H1 (cell line): ENCODE measurements at regions not wholly inside any gene's neighbourhood (a gene's known extent, or its start where the extent isn't known, plus 50 kb on each side); places are given as distances from the start of the nearest gene placed in this dataset.

Experiments
- CREB1 ChIP-seq: IDR thresholded peaks from 2 replicates; pipeline ENCODE4 v1.6.1; 2012; ENCODE audit warnings: inconsistent platforms
- CTCF ChIP-seq, 3 experiments: IDR thresholded peaks; 1 replicate in 2 of 3; 2 replicates in 1 of 3; pipeline versions ENCODE4 v1.5.1 to v1.6.1; 2011; ENCODE audit warnings: low read length in 3 of 3, mild to moderate bottlenecking in 3 of 3, inconsistent platforms in 2 of 3, low read depth in 1 of 3, moderate library complexity in 1 of 3; ENCODE audit not compliant: insufficient read depth in 1 of 3; ENCODE audit errors: control extremely low read depth in 1 of 3
- EP300 ChIP-seq, 2 experiments: IDR thresholded peaks; 1 replicate in 1 of 2; 2 replicates in 1 of 2; pipeline ENCODE4 v1.6.1; 2011 to 2012; ENCODE audit warnings: low read depth in 2 of 2, low read length in 2 of 2, mild to moderate bottlenecking in 2 of 2, borderline replicate concordance in 1 of 2, inconsistent platforms in 1 of 2, moderate library complexity in 1 of 2
- EZH2 ChIP-seq: fragments of 200-600 bp; sonication (generic); IDR thresholded peaks from 2 replicates; pipeline ENCODE4 v1.7.1; 2012; ENCODE audit warnings: low read depth, mild to moderate bottlenecking, moderate library complexity, low read length, inconsistent platforms; ENCODE audit not compliant: severe bottlenecking
- GTF2F1 ChIP-seq: IDR thresholded peaks from 2 replicates; pipeline ENCODE4 v1.6.1; 2012; ENCODE audit warnings: low read depth, low read length, improper control_type of control experiment, borderline replicate concordance
- HDAC2 ChIP-seq, 2 experiments: fragments of 300-600 bp in 1 of 2; sonication (generic) in 1 of 2; IDR thresholded peaks; 2 replicates each; pipeline ENCODE4 v1.6.1; 2011 to 2012; ENCODE audit warnings: low read depth in 2 of 2, low read length in 2 of 2, mild to moderate bottlenecking in 2 of 2, moderate library complexity in 2 of 2, borderline replicate concordance in 1 of 2, inconsistent platforms in 1 of 2
- KDM1A ChIP-seq: fragments of 200-600, 300-600 bp; sonication (generic); IDR thresholded peaks from 2 replicates; pipeline ENCODE4 v1.7.1; 2016; ENCODE audit warnings: mild to moderate bottlenecking, low read length, borderline replicate concordance
- MAX ChIP-seq: IDR thresholded peaks from 2 replicates; pipeline ENCODE4 v1.6.1; 2012; ENCODE audit warnings: inconsistent platforms
- POLR2A ChIP-seq, 2 experiments: IDR thresholded peaks; 1 replicate in 1 of 2; 2 replicates in 1 of 2; pipeline ENCODE4 v1.6.1; 2011; ENCODE audit warnings: low read depth in 2 of 2, low read length in 2 of 2, mild to moderate bottlenecking in 2 of 2; ENCODE audit errors: control extremely low read depth in 1 of 2
- POLR2AphosphoS5 ChIP-seq: IDR thresholded peaks from 2 replicates; pipeline ENCODE4 v1.6.1; 2011; ENCODE audit warnings: low read depth, low read length
- RAD21 ChIP-seq, 2 experiments: IDR thresholded peaks in 1 of 2; conservative IDR thresholded peaks in 1 of 2; 2 replicates each; pipeline ENCODE4 v1.6.1; 2011; ENCODE audit warnings: low read depth in 2 of 2, low read length in 2 of 2, improper control_type of control experiment in 1 of 2, inconsistent platforms in 1 of 2, mild to moderate bottlenecking in 1 of 2, moderate library complexity in 1 of 2
- TAF1 ChIP-seq: IDR thresholded peaks from 2 replicates; pipeline ENCODE4 v1.6.1; 2011; ENCODE audit warnings: mild to moderate bottlenecking, low read depth, low read length
- TBP ChIP-seq: IDR thresholded peaks from 2 replicates; pipeline ENCODE4 v1.6.1; 2011; ENCODE audit warnings: low read depth, low read length, improper control_type of control experiment

- TF ChIP-seq CTCF (IDR thresholded peaks at IDR 0.05; ENCODE audit: control extremely low read depth in 1 of 3, insufficient read depth in 1 of 3, low read depth in 1 of 3, low read length in 3 of 3) (no peak), KDM1A (no peak), RAD21 (IDR thresholded peaks at IDR 0.05 in 1 of 2, conservative IDR thresholded peaks at IDR 0.05 in 1 of 2; ENCODE audit: low read depth in 2 of 2, low read length in 2 of 2) (no peak), POLR2AphosphoS5 (no peak), TAF1 (no peak), EZH2 (no peak), EP300 (IDR thresholded peaks at IDR 0.05; ENCODE audit: borderline replicate concordance in 1 of 2, low read depth in 2 of 2, low read length in 2 of 2) (no peak), GTF2F1 (no peak), CREB1 (no peak), TBP (no peak), HDAC2 (IDR thresholded peaks at IDR 0.05; ENCODE audit: borderline replicate concordance in 1 of 2, low read depth in 2 of 2, low read length in 2 of 2) (no peak), POLR2A (IDR thresholded peaks at IDR 0.05; ENCODE audit: control extremely low read depth in 1 of 2, low read depth in 2 of 2, low read length in 2 of 2) (no peak), MAX (no peak)
Measured at GRCh38 chr9:115469841-115470240, 351.9 kb upstream of the TNC start.
